IPS-18a (cell line): ENCODE measurements at regions not wholly inside any gene's neighbourhood (a gene's known extent, or its start where the extent isn't known, plus 50 kb on each side); places are given as distances from the start of the nearest gene placed in this dataset.
"Not testable (repeated sequence)": the region's sequence is repeated elsewhere in the genome, so short reads cannot be mapped to it uniquely, and the experiment has no call there.

ENCODE experiments used
- H3K27ac ChIP-seq: one replicate; pipeline ENCODE4 v1.5.1; 2013; ENCODE audit warnings: low read length
- H3K27me3 ChIP-seq: one replicate; pipeline ENCODE4 v1.6.1; 2013; ENCODE audit warnings: mild to moderate bottlenecking, low read length; ENCODE audit not compliant: control insufficient read depth, insufficient read depth
- H3K36me3 ChIP-seq: one replicate; pipeline ENCODE4 v1.6.1; 2013; ENCODE audit warnings: low read depth, low read length; ENCODE audit not compliant: control insufficient read depth
- H3K4me1 ChIP-seq: one replicate; pipeline ENCODE4 v1.6.1; 2013; ENCODE audit warnings: low read depth, low read length; ENCODE audit not compliant: control insufficient read depth
- H3K4me3 ChIP-seq: one replicate; pipeline ENCODE4 v1.5.1; 2013; ENCODE audit warnings: low read length
- H3K9ac ChIP-seq: one replicate; pipeline ENCODE4 v1.6.1; 2013; ENCODE audit warnings: mild to moderate bottlenecking, low read length, moderate library complexity
- H3K9me3 ChIP-seq: one replicate; pipeline ENCODE4 v1.6.1; 2013; ENCODE audit warnings: low read depth, low read length; ENCODE audit not compliant: control insufficient read depth

DNA sequence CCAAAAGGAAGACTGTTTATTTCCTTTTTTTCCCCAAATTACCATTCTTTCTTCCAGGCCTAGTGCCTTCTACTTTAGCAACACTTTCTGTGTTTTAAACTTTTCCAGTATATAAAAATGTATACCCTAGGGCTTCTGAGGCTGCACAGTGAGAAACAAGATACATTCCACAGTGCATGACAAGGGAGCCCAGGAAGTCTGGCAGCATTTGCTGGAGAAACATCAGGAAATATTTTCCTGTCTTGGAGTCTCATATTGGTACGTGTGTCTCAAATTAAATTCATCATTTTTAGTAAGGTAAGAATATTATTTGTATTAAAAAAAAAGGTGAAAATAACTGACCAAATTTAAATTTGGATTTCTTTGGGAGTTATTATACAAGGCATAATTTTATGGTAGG is 662.6 kb downstream of the RFPL4B start:
- no peak overlapping the region for H3K27ac ChIP-seq
- no peak overlapping the region for H3K4me3 ChIP-seq
- H3K9ac ChIP-seq = no peak overlapping the region
- peaks cover 9% of the 10 kb centered on the region for H3K4me1 ChIP-seq
- no peaks in the 10 kb centered on the region for H3K36me3 ChIP-seq
- H3K9me3 ChIP-seq = no peaks in the 10 kb centered on the region
- H3K27me3 ChIP-seq = no peaks in the 10 kb centered on the region

DNA sequence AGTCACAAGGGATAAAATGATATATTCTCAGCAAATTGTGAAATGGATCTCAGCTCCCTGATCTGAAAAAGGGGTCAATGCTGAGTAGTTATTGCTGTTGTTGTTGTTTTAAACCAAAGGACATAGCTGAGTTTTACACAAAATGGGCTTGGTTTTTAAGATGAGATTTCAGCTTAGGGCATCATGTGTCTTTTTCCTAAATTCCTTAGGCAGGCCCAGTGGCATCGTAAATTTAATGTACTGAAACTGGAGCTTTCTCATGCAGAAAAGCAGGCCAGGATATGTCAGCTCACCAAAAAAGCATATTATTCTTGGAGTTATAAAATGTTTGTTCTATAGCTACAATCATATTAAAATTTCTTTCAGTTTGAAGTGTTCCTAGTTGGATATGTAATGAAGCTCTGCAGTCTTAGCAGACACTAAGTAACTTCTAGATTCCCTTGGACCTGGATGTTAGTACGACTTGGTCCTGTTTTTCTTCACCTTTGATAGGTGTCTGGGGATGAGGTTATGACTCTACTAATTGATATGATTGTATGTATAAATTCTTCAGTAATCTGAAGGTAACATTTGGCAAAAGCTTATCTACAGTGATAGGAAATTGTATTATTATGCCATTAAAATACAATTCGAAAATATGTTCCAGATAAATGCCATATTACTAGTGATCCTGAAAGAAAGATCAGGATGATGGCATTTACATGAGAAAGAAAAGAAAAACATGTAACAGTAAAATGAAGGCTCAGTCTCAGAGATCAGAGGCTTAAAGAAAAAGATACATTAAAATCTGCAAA is 663.3 kb downstream of the RFPL4B start:
- no peaks in the 10 kb centered on the region for H3K9me3 ChIP-seq
- no peaks in the 10 kb centered on the region for H3K36me3 ChIP-seq
- H3K9ac ChIP-seq = no peak overlapping the region
- H3K4me3 ChIP-seq = no peak overlapping the region
- H3K4me1 ChIP-seq = peaks cover 7% of the 10 kb centered on the region
- H3K27ac ChIP-seq = no peak overlapping the region
- H3K27me3 ChIP-seq = no peaks in the 10 kb centered on the region

DNA sequence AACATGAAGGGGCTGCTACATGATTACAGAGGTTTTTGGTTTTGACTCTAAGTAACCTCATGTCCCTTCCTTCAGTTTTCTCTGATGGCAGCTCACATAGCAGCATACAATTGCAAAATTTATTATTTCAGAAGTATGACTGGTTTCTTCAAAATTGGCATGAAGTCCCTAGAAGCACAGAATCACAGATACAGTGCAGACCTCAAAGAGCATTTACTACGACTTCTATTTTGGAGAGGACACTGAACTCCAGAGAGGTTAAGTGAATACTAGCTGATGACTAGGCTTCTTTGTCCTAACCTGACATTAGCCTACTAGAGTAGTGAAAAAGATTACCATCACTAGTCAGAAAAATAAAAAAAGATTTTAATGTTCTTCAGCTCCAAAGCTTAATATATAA is 664.3 kb downstream of the RFPL4B start:
- H3K4me3 ChIP-seq = no peak overlapping the region
- H3K9me3 ChIP-seq = no peaks in the 10 kb centered on the region
- no peaks in the 10 kb centered on the region for H3K36me3 ChIP-seq
- no peaks in the 10 kb centered on the region for H3K27me3 ChIP-seq
- H3K27ac ChIP-seq = no peak overlapping the region
- H3K9ac ChIP-seq = no peak overlapping the region
- H3K4me1 ChIP-seq = peaks cover 7% of the 10 kb centered on the region

DNA sequence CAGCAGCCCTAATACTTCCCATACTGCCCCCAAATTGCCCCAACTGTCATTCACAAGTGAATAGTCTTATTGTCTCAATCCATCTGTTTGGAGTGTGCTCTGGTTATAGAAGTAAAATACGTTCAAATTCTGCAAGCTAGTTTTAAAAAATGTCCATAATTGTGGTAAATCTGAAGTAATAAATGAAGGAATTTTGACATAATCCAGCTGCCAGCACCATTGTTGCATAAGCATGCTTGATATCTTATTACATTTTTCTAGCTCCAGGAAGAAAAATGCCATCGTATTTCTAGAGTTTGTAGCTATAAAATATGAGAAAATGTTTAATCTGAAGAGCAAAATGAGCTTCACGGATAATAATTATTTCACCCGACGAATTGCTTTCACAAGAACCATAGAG is 664.7 kb downstream of the RFPL4B start:
- Histone ChIP-seq H3K36me3 (no peaks in the 10 kb centered on the region), H3K27ac (no peak overlapping the region), H3K4me3 (no peak overlapping the region), H3K9ac (no peak overlapping the region), H3K9me3 (no peaks in the 10 kb centered on the region), H3K4me1 (peaks cover 7% of the 10 kb centered on the region), H3K27me3 (no peaks in the 10 kb centered on the region)

GRCh38 chr6:113015249-113015648 is 668.1 kb downstream of the RFPL4B start:
- no peaks in the 10 kb centered on the region for H3K4me1 ChIP-seq
- no peak overlapping the region for H3K9ac ChIP-seq
- H3K27me3 ChIP-seq = no peaks in the 10 kb centered on the region
- no peak overlapping the region for H3K4me3 ChIP-seq
- H3K36me3 ChIP-seq = no peaks in the 10 kb centered on the region
- H3K27ac ChIP-seq = no peak overlapping the region
- no peaks in the 10 kb centered on the region for H3K9me3 ChIP-seq

- H3K4me1 ChIP-seq = no peaks in the 10 kb centered on the region
- no peak overlapping the region for H3K4me3 ChIP-seq
- H3K27ac ChIP-seq = no peak overlapping the region
- H3K27me3 ChIP-seq = no peaks in the 10 kb centered on the region
- no peak overlapping the region for H3K9ac ChIP-seq
- no peaks in the 10 kb centered on the region for H3K36me3 ChIP-seq
- H3K9me3 ChIP-seq = no peaks in the 10 kb centered on the region
Measured at GRCh38 chr6:113017353-113017752, 670.2 kb downstream of the RFPL4B start.

GRCh38 chr6:113018351-113019151 is 671.4 kb downstream of the RFPL4B start:
- no peak overlapping the region for H3K27ac ChIP-seq

DNA sequence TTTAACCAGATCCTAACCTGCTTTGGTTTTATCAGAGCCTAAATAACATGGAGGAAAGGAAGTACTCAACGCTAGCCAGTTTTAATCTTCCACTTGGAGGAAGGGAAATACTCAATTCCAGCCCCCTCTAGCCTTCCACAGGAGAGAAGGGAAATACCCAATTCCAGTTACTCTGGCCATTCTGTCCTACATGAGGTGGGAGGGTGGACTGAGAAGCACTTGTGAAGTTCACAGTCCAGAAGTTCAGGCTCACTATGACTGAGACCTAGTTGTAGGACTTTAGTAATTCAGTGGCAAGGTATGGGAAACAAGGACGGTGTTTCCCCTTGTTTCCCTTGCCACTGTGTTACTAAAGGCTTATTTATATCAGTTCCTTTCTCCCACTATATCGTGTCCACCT is 672.0 kb downstream of the RFPL4B start:
- H3K9ac ChIP-seq = no peak overlapping the region
- H3K4me3 ChIP-seq = no peak overlapping the region
- no peaks in the 10 kb centered on the region for H3K27me3 ChIP-seq
- no peaks in the 10 kb centered on the region for H3K9me3 ChIP-seq
- no peaks in the 10 kb centered on the region for H3K36me3 ChIP-seq
- no peaks in the 10 kb centered on the region for H3K4me1 ChIP-seq
- H3K27ac ChIP-seq = no peak overlapping the region

More at GRCh38 chr6:113018351-113019151, 671.4 kb downstream of the RFPL4B start:
- no peaks in the 10 kb centered on the region for H3K4me1 ChIP-seq
- H3K36me3 ChIP-seq = no peaks in the 10 kb centered on the region
- no peaks in the 10 kb centered on the region for H3K9me3 ChIP-seq
- H3K9ac ChIP-seq = no peak overlapping the region
- no peak overlapping the region for H3K4me3 ChIP-seq
- H3K27me3 ChIP-seq = no peaks in the 10 kb centered on the region

- no peaks in the 10 kb centered on the region for H3K27me3 ChIP-seq
- no peak overlapping the region for H3K4me3 ChIP-seq
- H3K4me1 ChIP-seq = peaks cover 4% of the 10 kb centered on the region
Measured at GRCh38 chr6:113027780-113028179, 680.6 kb downstream of the RFPL4B start.

DNA sequence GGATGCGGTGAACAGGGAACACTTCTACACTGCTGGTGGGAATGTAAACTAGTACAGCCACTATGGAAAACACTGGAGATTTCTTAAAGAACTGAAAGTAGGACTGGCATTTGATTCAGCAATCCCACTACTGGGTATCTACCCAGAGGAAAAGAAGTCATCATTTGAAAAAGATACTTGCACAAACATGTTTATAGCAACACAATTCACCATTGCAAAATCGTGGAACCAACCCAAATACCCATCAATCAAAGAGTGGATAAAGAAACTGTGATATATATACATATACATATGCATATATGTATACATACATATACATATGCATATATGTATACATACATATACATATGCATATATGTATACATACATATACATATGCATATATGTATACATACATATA is 682.0 kb downstream of the RFPL4B start:
- not testable (repeated sequence) for H3K4me3 ChIP-seq, H3K9ac ChIP-seq, H3K27ac ChIP-seq, H3K27me3 ChIP-seq, H3K4me1 ChIP-seq, H3K9me3 ChIP-seq, H3K36me3 ChIP-seq

More at GRCh38 chr6:113027780-113028179, 680.6 kb downstream of the RFPL4B start:
- Histone ChIP-seq H3K9me3 (no peaks in the 10 kb centered on the region), H3K9ac (no peak overlapping the region), H3K27ac (no peak overlapping the region), H3K36me3 (no peaks in the 10 kb centered on the region)

- Histone ChIP-seq H3K27me3 (no peaks in the 10 kb centered on the region), H3K4me1 (peaks cover 4% of the 10 kb centered on the region), H3K27ac (no peak overlapping the region), H3K9me3 (no peaks in the 10 kb centered on the region), H3K9ac (no peak overlapping the region), H3K36me3 (no peaks in the 10 kb centered on the region), H3K4me3 (no peak overlapping the region)
Measured at GRCh38 chr6:113031591-113032238, 684.6 kb downstream of the RFPL4B start.
